IMR-90 (cell line): ENCODE measurements at regions not wholly inside any gene's neighbourhood (a gene's known extent, or its start where the extent isn't known, plus 50 kb on each side); places are given as distances from the start of the nearest gene placed in this dataset.

ENCODE experiments used
- ATAC-seq: fragments of 200-7000 bp; cut with Tn5 transposase; 2 replicates; pipeline ENCODE4 v1.9.1; 2020; ENCODE audit warnings: low read depth, mild to moderate bottlenecking, moderate library complexity
- BruUV-seq: library from RNA; stranded (reverse); fragments of 400-500 nt; replicated peaks from 2 replicates; lab custom pipeline; 2021; lab: Mats Ljungman, UMichigan
- CTCF ChIA-PET: fragments of 300-600 bp; formaldehyde crosslinking; extraction: SDS; loops from one replicate; lab custom pipeline; 2021; ENCODE audit warnings: antibody characterized with exemption; lab: Yijun Ruan, JAX
- POLR2A ChIA-PET: fragments of 300-600 bp; sonication (Branson Sonifier 250); formaldehyde crosslinking; loops from one replicate; lab custom pipeline; 2022; ENCODE audit warnings: antibody characterized with exemption; ENCODE audit not compliant: unreplicated experiment; lab: Charles Lee
- DNase-seq: peaks from one replicate; pipeline ENCODE4 v3.0.0; 2013
- H2AFZ ChIP-seq: replicated peaks from 2 replicates; pipeline ENCODE3; 2013; ENCODE audit warnings: low read length, mild to moderate bottlenecking; ENCODE audit not compliant: poor library complexity
- H2AK5ac ChIP-seq: 2 replicates; pipeline ENCODE4 v1.6.1; 2013; ENCODE audit warnings: low read depth, low read length, inconsistent platforms
- H2AK9ac ChIP-seq: replicated peaks from 2 replicates; pipeline ENCODE3; 2013; ENCODE audit warnings: mild to moderate bottlenecking, low read depth, low read length, moderate library complexity; ENCODE audit not compliant: poor library complexity
- H2BK120ac ChIP-seq: 2 replicates; pipeline ENCODE4 v1.6.1; 2013; ENCODE audit warnings: low read depth, low read length, inconsistent platforms
- H2BK15ac ChIP-seq: 3 replicates; pipeline ENCODE4 v1.6.1; 2013; ENCODE audit warnings: low read depth, low read length, inconsistent platforms
- H2BK20ac ChIP-seq: 2 replicates; pipeline ENCODE4 v1.6.1; 2013; ENCODE audit warnings: low read depth, mild to moderate bottlenecking, inconsistent platforms, low read length, moderate library complexity
- H2BK5ac ChIP-seq: 2 replicates; pipeline ENCODE4 v1.6.1; 2013; ENCODE audit warnings: mild to moderate bottlenecking, low read depth, low read length, inconsistent platforms; ENCODE audit not compliant: poor library complexity, severe bottlenecking
- H3K14ac ChIP-seq: replicated peaks from 2 replicates; pipeline ENCODE4 v1.6.1; 2013; ENCODE audit warnings: low read depth, low read length, inconsistent platforms
- H3K18ac ChIP-seq: 2 replicates; pipeline ENCODE4 v1.6.1; 2013; ENCODE audit warnings: low read depth, low read length, control low read depth
- H3K23ac ChIP-seq: 2 replicates; pipeline ENCODE4 v1.6.1; 2013; ENCODE audit warnings: low read depth, low read length, inconsistent platforms
- H3K27ac ChIP-seq: 2 replicates; pipeline ENCODE4 v1.5.1; 2013; ENCODE audit warnings: mild to moderate bottlenecking, control low read depth, low read length; ENCODE audit not compliant: insufficient read depth
- H3K27me3 ChIP-seq: 2 replicates; pipeline ENCODE4 v1.6.1; 2013; ENCODE audit warnings: low read length; ENCODE audit not compliant: control insufficient read depth, insufficient read depth
- H3K36me3 ChIP-seq: 2 replicates; pipeline ENCODE4 v1.6.1; 2013; ENCODE audit warnings: low read length, mixed read lengths; ENCODE audit not compliant: control insufficient read depth, insufficient read depth
- H3K4ac ChIP-seq: 2 replicates; pipeline ENCODE4 v1.6.1; 2013; ENCODE audit warnings: low read depth, low read length, inconsistent platforms
- H3K4me1 ChIP-seq: 2 replicates; pipeline ENCODE4 v1.6.1; 2013; ENCODE audit warnings: low read length, mixed read lengths; ENCODE audit not compliant: control insufficient read depth, insufficient read depth
- H3K4me2 ChIP-seq: 2 replicates; pipeline ENCODE4 v1.6.1; 2013; ENCODE audit warnings: low read depth, mild to moderate bottlenecking, control low read depth, low read length, moderate library complexity
- H3K4me3 ChIP-seq: 2 replicates; pipeline ENCODE4 v1.5.1; 2013; ENCODE audit warnings: low read depth, mild to moderate bottlenecking, control low read depth, low read length, moderate library complexity; ENCODE audit not compliant: insufficient read depth
- H3K56ac ChIP-seq: 2 replicates; pipeline ENCODE4 v1.6.1; 2013; ENCODE audit warnings: low read length, inconsistent platforms; ENCODE audit not compliant: insufficient read depth; ENCODE audit errors: extremely low read depth
- H3K79me1 ChIP-seq, 2 experiments: 2 replicates each; pipeline ENCODE4 v1.6.1; 2013; ENCODE audit warnings: low read length in 2 of 2, inconsistent platforms in 1 of 2, low read depth in 1 of 2
- H3K9ac ChIP-seq: 2 replicates; pipeline ENCODE4 v1.6.1; 2013; ENCODE audit warnings: low read depth, low read length, control low read depth
- H3K9me1 ChIP-seq: 2 replicates; pipeline ENCODE4 v1.6.1; 2013; ENCODE audit warnings: low read length, inconsistent platforms; ENCODE audit not compliant: insufficient read depth
- H3K9me3 ChIP-seq: 2 replicates; pipeline ENCODE4 v1.6.1; 2013; ENCODE audit warnings: low read length; ENCODE audit not compliant: control insufficient read depth, insufficient read depth
- H4K20me1 ChIP-seq: 2 replicates; pipeline ENCODE4 v1.6.1; 2013; ENCODE audit warnings: low read length, inconsistent platforms; ENCODE audit not compliant: insufficient read depth
- H4K5ac ChIP-seq: 2 replicates; pipeline ENCODE4 v1.6.1; 2013; ENCODE audit warnings: mild to moderate bottlenecking, low read depth, low read length, control low read depth
- H4K8ac ChIP-seq, 2 experiments: 2 replicates each; pipeline ENCODE4 v1.6.1; 2013; ENCODE audit warnings: low read depth in 2 of 2, low read length in 2 of 2, control low read depth in 1 of 2, inconsistent platforms in 1 of 2
- H4K91ac ChIP-seq: 2 replicates; pipeline ENCODE4 v1.6.1; 2013; ENCODE audit warnings: low read depth, low read length, inconsistent platforms; ENCODE audit not compliant: insufficient read depth
- CEBPB ChIP-seq: IDR thresholded peaks from 2 replicates; pipeline ENCODE4 v1.6.1; 2012; ENCODE audit warnings: low read depth, low read length, improper control_type of control experiment
- MAFK ChIP-seq: IDR thresholded peaks from 2 replicates; pipeline ENCODE4 v1.6.1; 2012; ENCODE audit warnings: low read depth, low read length, improper control_type of control experiment
- MAZ ChIP-seq: IDR thresholded peaks from 2 replicates; pipeline ENCODE4 v1.6.1; 2012; ENCODE audit warnings: low read depth, mild to moderate bottlenecking, low read length, improper control_type of control experiment, moderate library complexity, borderline replicate concordance
- MXI1 ChIP-seq: IDR thresholded peaks from 2 replicates; pipeline ENCODE4 v1.6.1; 2012; ENCODE audit warnings: low read depth, mild to moderate bottlenecking, low read length, moderate library complexity, borderline replicate concordance
- NFE2L2 ChIP-seq: fragments of 150-350 bp; IDR thresholded peaks from 2 replicates; pipeline ENCODE4 v1.6.1; 2016; ENCODE audit warnings: low read depth, mild to moderate bottlenecking, low read length
- POLR2A ChIP-seq: IDR thresholded peaks from 2 replicates; pipeline ENCODE4 v1.6.1; 2012; ENCODE audit warnings: mild to moderate bottlenecking, low read depth, low read length
- RFX5 ChIP-seq: IDR thresholded peaks from 2 replicates; pipeline ENCODE4 v1.8.0; 2012; ENCODE audit warnings: low read depth, mild to moderate bottlenecking, low read length, moderate library complexity
- WGBS, 2 experiments: methylation state at CpG; one replicate each; pipeline versions ENCODE4 v1.1.5 to v1.1.7; 2013; ENCODE audit warnings: missing lambda C conversion rate in 2 of 2; ENCODE audit not compliant: insufficient read length in 1 of 2; ENCODE audit errors: extremely low coverage in 2 of 2; 5-methylcytosine and 5-hydroxymethylcytosine counted together
- dilution Hi-C: fragments of 300-500 bp; cut with HindIII; formaldehyde crosslinking; loops from one replicate; pipeline ENCODE4 v1.14.3; 2018; ENCODE audit warnings: low sequenced_read_pairs; ENCODE audit not compliant: unreplicated experiment
- in situ Hi-C: fragments of 300-500 bp; cut with MboI; formaldehyde crosslinking; loops from 3 replicates; pipeline ENCODE4 v1.14.3; 2019; ENCODE audit warnings: low sequenced_read_pairs, inconsistent platforms, mixed read lengths
- intact Hi-C: fragments of 100-400 bp; cut with micrococcal nuclease; formaldehyde crosslinking; loops from 2 replicates; pipeline ENCODE4 v1.10.0; 2022
- TF ChIP-seq, protein P1 (sequence below): conservative IDR thresholded peaks from 2 replicates; pipeline ENCODE4 v1.5.1; 2012; ENCODE audit warnings: mild to moderate bottlenecking, low read depth, low read length, improper control_type of control experiment
- TF ChIP-seq, protein P2 (sequence below): fragments of 150-350 bp; IDR thresholded peaks from 2 replicates; pipeline ENCODE4 v1.6.1; 2017; ENCODE audit warnings: mild to moderate bottlenecking, antibody characterized with exemption, low read length, low read depth
- TF ChIP-seq, protein P3 (sequence below): fragments of 150-350 bp; IDR thresholded peaks from 2 replicates; pipeline ENCODE4 v1.6.1; 2016; ENCODE audit warnings: low read depth, mild to moderate bottlenecking, low read length, moderate library complexity, borderline replicate concordance

DNA sequence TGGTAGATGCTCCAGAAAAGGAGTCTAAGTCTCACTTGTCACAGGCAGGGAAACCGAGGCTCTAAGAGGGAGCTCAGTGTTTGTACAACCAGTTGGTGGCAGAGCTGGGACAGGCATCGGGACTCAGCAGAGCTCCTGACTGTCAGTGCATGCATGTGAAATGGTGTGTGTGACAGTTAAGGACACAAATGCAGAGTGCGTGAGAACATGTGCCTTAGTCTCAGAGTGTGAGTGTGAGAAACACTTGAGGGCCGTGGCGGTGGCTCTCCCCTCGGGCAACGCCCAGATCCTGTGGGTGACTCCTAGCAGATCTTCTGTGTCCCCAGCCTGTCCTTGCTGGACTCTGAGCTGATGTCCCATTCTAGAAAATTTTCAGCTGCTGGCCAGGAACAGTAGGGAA, 362.6 kb downstream of the MATN1 start:
- in situ Hi-C loops, result no loop called here
- TF ChIP-seq NFE2L2, result no peak
- TF ChIP-seq, protein P1, sequence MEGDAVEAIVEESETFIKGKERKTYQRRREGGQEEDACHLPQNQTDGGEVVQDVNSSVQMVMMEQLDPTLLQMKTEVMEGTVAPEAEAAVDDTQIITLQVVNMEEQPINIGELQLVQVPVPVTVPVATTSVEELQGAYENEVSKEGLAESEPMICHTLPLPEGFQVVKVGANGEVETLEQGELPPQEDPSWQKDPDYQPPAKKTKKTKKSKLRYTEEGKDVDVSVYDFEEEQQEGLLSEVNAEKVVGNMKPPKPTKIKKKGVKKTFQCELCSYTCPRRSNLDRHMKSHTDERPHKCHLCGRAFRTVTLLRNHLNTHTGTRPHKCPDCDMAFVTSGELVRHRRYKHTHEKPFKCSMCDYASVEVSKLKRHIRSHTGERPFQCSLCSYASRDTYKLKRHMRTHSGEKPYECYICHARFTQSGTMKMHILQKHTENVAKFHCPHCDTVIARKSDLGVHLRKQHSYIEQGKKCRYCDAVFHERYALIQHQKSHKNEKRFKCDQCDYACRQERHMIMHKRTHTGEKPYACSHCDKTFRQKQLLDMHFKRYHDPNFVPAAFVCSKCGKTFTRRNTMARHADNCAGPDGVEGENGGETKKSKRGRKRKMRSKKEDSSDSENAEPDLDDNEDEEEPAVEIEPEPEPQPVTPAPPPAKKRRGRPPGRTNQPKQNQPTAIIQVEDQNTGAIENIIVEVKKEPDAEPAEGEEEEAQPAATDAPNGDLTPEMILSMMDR, result no peak
- TF ChIP-seq MAZ, result no peak
- TF ChIP-seq, protein P2, sequence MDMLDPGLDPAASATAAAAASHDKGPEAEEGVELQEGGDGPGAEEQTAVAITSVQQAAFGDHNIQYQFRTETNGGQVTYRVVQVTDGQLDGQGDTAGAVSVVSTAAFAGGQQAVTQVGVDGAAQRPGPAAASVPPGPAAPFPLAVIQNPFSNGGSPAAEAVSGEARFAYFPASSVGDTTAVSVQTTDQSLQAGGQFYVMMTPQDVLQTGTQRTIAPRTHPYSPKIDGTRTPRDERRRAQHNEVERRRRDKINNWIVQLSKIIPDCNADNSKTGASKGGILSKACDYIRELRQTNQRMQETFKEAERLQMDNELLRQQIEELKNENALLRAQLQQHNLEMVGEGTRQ, result no peak
- TF ChIP-seq MAFK, result no peak
- TF ChIP-seq POLR2A, result no peak
- TF ChIP-seq CEBPB, result no peak
- TF ChIP-seq RFX5, result no peak
- TF ChIP-seq, protein P3, sequence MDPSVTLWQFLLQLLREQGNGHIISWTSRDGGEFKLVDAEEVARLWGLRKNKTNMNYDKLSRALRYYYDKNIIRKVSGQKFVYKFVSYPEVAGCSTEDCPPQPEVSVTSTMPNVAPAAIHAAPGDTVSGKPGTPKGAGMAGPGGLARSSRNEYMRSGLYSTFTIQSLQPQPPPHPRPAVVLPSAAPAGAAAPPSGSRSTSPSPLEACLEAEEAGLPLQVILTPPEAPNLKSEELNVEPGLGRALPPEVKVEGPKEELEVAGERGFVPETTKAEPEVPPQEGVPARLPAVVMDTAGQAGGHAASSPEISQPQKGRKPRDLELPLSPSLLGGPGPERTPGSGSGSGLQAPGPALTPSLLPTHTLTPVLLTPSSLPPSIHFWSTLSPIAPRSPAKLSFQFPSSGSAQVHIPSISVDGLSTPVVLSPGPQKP, result no peak
- TF ChIP-seq MXI1, result no peak
- no peak overlapping the region for H3K23ac ChIP-seq
- ATAC-seq (no peak), DNase-seq (no peak)
- dilution Hi-C loops, result no loop called here
- H3K18ac ChIP-seq, result no peak overlapping the region
- H3K56ac ChIP-seq, result no peak overlapping the region
- no peak overlapping the region for H2AK9ac ChIP-seq
- intact Hi-C loops, result no loop called here
- H2AFZ ChIP-seq, result no peak overlapping the region
- H3K79me1 ChIP-seq, result no peaks in the 10 kb centered on the region
- H2BK5ac ChIP-seq, result no peak overlapping the region
- H3K36me3 ChIP-seq, result no peaks in the 10 kb centered on the region
- ChIA-PET CTCF (no interaction called here), POLR2A (no interaction called here)
- H2BK15ac ChIP-seq, result no peak overlapping the region
- H3K4me1 ChIP-seq, result no peaks in the 10 kb centered on the region
- H3K27ac ChIP-seq, result no peak overlapping the region
- H3K4me3 ChIP-seq, result no peak overlapping the region
- H4K91ac ChIP-seq, result no peak overlapping the region
- H4K8ac ChIP-seq, result no peak overlapping the region
- H3K9ac ChIP-seq, result no peak overlapping the region
- no peak overlapping the region for H2AK5ac ChIP-seq
- H3K14ac ChIP-seq, result no peak overlapping the region
- no TSS peak for BruUV-seq
- no peaks in the 10 kb centered on the region for H3K9me1 ChIP-seq
- H3K9me3 ChIP-seq, result no peaks in the 10 kb centered on the region
- no peaks in the 10 kb centered on the region for H4K20me1 ChIP-seq
- no peaks in the 10 kb centered on the region for H3K27me3 ChIP-seq
- no peak overlapping the region for H2BK120ac ChIP-seq
- WGBS, 2 experiments, result 14% methylated on average over 6 of the region's 7 CpGs; no CpG with 5 or more reads in 1 of the 2 experiments
- no peak overlapping the region for H2BK20ac ChIP-seq
- H3K4ac ChIP-seq, result no peak overlapping the region
- H3K4me2 ChIP-seq, result no peak overlapping the region
- H4K5ac ChIP-seq, result no peak overlapping the region
